Right lobe of liver (tissue), 4 donors: ENCODE measurements at regions not wholly inside any gene's neighbourhood (a gene's known extent, or its start where the extent isn't known, plus 50 kb on each side); places are given as distances from the start of the nearest gene placed in this dataset.

Experiments used
- POLR2A ChIP-seq: fragments of 450-650 bp; IDR thresholded peaks from one replicate; pipeline ENCODE4 v1.6.1; 2017; ENCODE audit warnings: antibody characterized with exemption, mild to moderate bottlenecking
- TF ChIP-seq, protein P1 (sequence below), 4 donors: fragments of 200-600 bp in 3 of 4; fragments of 450-650 bp in 1 of 4; IDR thresholded peaks; one replicate each; pipeline versions ENCODE4 v1.5.1 to v1.8.0; 2016 to 2022; ENCODE audit warnings: antibody characterized with exemption in 4 of 4, mild to moderate bottlenecking in 2 of 4
- donor health status: DM: no; HTN: no; CAD: no.
- donor health status: DM: no; HTN: no; CAD: no.
- donor health status: DM: no; HTN: yes; CAD: no.

DNA sequence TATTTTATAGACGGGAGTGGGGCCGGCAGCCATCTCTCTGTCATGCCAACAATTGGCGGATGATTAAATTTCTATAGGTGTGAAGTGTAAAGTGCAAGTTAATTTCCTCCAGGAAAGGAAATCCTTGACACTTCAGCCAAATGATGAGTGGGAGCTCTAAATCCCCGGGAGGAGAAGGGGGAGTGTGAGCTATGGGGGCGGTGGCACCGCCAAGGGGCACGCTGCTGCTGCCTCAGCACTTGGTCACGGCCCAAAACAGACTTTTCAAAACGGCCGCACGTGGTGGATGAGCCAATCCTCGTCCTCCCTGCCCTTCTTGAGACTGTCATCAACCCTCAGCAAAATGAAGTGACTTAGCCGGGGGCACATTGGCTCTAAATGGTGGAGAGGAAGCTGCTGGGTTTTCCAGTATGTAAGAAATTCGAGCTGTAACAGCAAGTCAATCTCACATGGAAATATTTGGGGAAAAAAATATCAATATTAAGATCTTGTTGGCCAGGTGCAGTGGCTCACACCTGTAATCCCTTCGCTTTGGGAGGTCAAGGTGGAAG is 200.8 kb downstream of the TFCP2L1 start:
- TF ChIP-seq, protein P1, sequence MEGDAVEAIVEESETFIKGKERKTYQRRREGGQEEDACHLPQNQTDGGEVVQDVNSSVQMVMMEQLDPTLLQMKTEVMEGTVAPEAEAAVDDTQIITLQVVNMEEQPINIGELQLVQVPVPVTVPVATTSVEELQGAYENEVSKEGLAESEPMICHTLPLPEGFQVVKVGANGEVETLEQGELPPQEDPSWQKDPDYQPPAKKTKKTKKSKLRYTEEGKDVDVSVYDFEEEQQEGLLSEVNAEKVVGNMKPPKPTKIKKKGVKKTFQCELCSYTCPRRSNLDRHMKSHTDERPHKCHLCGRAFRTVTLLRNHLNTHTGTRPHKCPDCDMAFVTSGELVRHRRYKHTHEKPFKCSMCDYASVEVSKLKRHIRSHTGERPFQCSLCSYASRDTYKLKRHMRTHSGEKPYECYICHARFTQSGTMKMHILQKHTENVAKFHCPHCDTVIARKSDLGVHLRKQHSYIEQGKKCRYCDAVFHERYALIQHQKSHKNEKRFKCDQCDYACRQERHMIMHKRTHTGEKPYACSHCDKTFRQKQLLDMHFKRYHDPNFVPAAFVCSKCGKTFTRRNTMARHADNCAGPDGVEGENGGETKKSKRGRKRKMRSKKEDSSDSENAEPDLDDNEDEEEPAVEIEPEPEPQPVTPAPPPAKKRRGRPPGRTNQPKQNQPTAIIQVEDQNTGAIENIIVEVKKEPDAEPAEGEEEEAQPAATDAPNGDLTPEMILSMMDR (IDR thresholded peaks at IDR 0.05): no peak
- TF ChIP-seq POLR2A: no peak
